Astrocyte (in vitro differentiated cells and primary cell): ENCODE measurements at regions not wholly inside any gene's neighbourhood (a gene's known extent, or its start where the extent isn't known, plus 50 kb on each side); places are given as distances from the start of the nearest gene placed in this dataset.

ENCODE experiments used
- DNase-seq: peaks from one replicate; pipeline ENCODE4 v3.0.0-alpha.2; 2010; ENCODE audit warnings: low read depth
- FAIRE-seq: peaks from 2 replicates; lab custom pipeline; 2011; peaks lifted over from hg19 to GRCh38; lab: Jason Lieb, UNC
- H2AFZ ChIP-seq: 2 replicates; pipeline ENCODE4 v1.6.0; 2012; ENCODE audit warnings: low read depth, low read length, inconsistent platforms
- H3K27ac ChIP-seq: 2 replicates; pipeline ENCODE4 v1.5.1; 2011; ENCODE audit warnings: low read depth, low read length, inconsistent platforms
- H3K27me3 ChIP-seq: 2 replicates; pipeline ENCODE4 v1.6.0; 2011; ENCODE audit warnings: low read length, inconsistent platforms; ENCODE audit not compliant: insufficient read depth
- H3K36me3 ChIP-seq: 2 replicates; pipeline ENCODE4 v1.5.1; 2011; ENCODE audit warnings: low read length, inconsistent platforms; ENCODE audit not compliant: insufficient read depth
- H3K4me1 ChIP-seq: 2 replicates; pipeline ENCODE4 v1.5.1; 2011; ENCODE audit warnings: low read length, inconsistent platforms; ENCODE audit not compliant: insufficient read depth
- H3K4me2 ChIP-seq: 2 replicates; pipeline ENCODE4 v1.6.0; 2012; ENCODE audit warnings: low read length, inconsistent platforms
- H3K4me3 ChIP-seq: 2 replicates; pipeline ENCODE4 v1.5.1; 2011; ENCODE audit warnings: low read depth, mild to moderate bottlenecking, low read length, inconsistent platforms; ENCODE audit not compliant: insufficient read depth
- H3K79me2 ChIP-seq: 2 replicates; pipeline ENCODE4 v1.6.0; 2012; ENCODE audit warnings: mild to moderate bottlenecking, low read length, inconsistent platforms; ENCODE audit not compliant: insufficient read depth
- H3K9ac ChIP-seq: 2 replicates; pipeline ENCODE4 v1.6.0; 2012; ENCODE audit warnings: mild to moderate bottlenecking, low read length, inconsistent platforms
- H3K9me3 ChIP-seq: 2 replicates; pipeline ENCODE4 v1.5.1; 2012; ENCODE audit warnings: low read depth, mild to moderate bottlenecking, low read length, inconsistent platforms; ENCODE audit not compliant: insufficient read depth
- H4K20me1 ChIP-seq: 2 replicates; pipeline ENCODE4 v1.6.0; 2012; ENCODE audit warnings: low read length, inconsistent platforms; ENCODE audit not compliant: insufficient read depth
- H3K27ac Mint-ChIP-seq: one replicate; pipeline ENCODE4 v1.8.0; 2021; ENCODE audit warnings: mild to moderate bottlenecking, mixed read lengths; ENCODE audit not compliant: unreplicated experiment
- H3K27me3 Mint-ChIP-seq: one replicate; pipeline ENCODE4 v1.8.0; 2021; ENCODE audit warnings: low read depth, mixed read lengths; ENCODE audit not compliant: unreplicated experiment
- H3K36me3 Mint-ChIP-seq: one replicate; pipeline ENCODE4 v1.8.0; 2021; ENCODE audit warnings: low read depth, mixed read lengths; ENCODE audit not compliant: unreplicated experiment
- H3K4me1 Mint-ChIP-seq: one replicate; pipeline ENCODE4 v1.8.0; 2021; ENCODE audit warnings: low read depth, mixed read lengths; ENCODE audit not compliant: unreplicated experiment
- H3K4me3 Mint-ChIP-seq: one replicate; pipeline ENCODE4 v1.8.0; 2021; ENCODE audit warnings: mild to moderate bottlenecking, moderate library complexity, mixed read lengths; ENCODE audit not compliant: unreplicated experiment
- H3K9me3 Mint-ChIP-seq: one replicate; pipeline ENCODE4 v1.8.0; 2021; ENCODE audit warnings: mild to moderate bottlenecking, mixed read lengths; ENCODE audit not compliant: unreplicated experiment
- CTCF ChIP-seq: IDR thresholded peaks from 2 replicates; pipeline ENCODE4 v1.5.1; 2011; ENCODE audit warnings: low read depth, mild to moderate bottlenecking, inconsistent platforms, low read length, moderate library complexity; ENCODE audit not compliant: insufficient read depth
- EZH2 ChIP-seq: IDR thresholded peaks from 2 replicates; pipeline ENCODE4 v1.6.1; 2012; ENCODE audit warnings: mild to moderate bottlenecking, low read length, inconsistent platforms; ENCODE audit not compliant: insufficient read depth

- H3K27me3 Mint-ChIP-seq: no peaks in the 10 kb centered on the region
- H3K36me3 Mint-ChIP-seq: no peaks in the 10 kb centered on the region
- TF ChIP-seq CTCF: no peak
- no peak for TF ChIP-seq EZH2
These were observed 716.1 kb upstream of the LMO3 start for GRCh38 chr12:17322090-17322489.

GRCh38 chr12:17304503-17305347, 698.8 kb upstream of the LMO3 start:
- Mint-ChIP-seq H3K9me3 (peaks cover 11% of the 10 kb centered on the region), H3K4me3 (no peak overlapping the region), H3K4me1 (no peaks in the 10 kb centered on the region), H3K27me3 (no peaks in the 10 kb centered on the region), H3K27ac (no peak overlapping the region), H3K36me3 (no peaks in the 10 kb centered on the region)
- no peak for TF ChIP-seq CTCF
- no peak for TF ChIP-seq EZH2
- no peak for FAIRE-seq
- Histone ChIP-seq H3K79me2 (no peaks in the 10 kb centered on the region), H3K27ac (no peak overlapping the region), H3K4me1 (no peaks in the 10 kb centered on the region), H3K36me3 (no peaks in the 10 kb centered on the region), H4K20me1 (no peaks in the 10 kb centered on the region), H3K4me3 (no peak overlapping the region), H3K27me3 (no peaks in the 10 kb centered on the region), H3K9me3 (peaks cover 2% of the 10 kb centered on the region), H3K9ac (no peak overlapping the region), H3K4me2 (no peak overlapping the region), H2AFZ (no peak overlapping the region)
- peak; percentile 50 for DNase-seq

More at GRCh38 chr12:17322090-17322489, 716.1 kb upstream of the LMO3 start:
- Mint-ChIP-seq H3K9me3 (peaks cover 7% of the 10 kb centered on the region), H3K27ac (no peak overlapping the region), H3K4me3 (no peak overlapping the region), H3K4me1 (peaks cover 12% of the 10 kb centered on the region)
- no peaks in the 10 kb centered on the region for H3K27me3 ChIP-seq
- no peaks in the 10 kb centered on the region for H4K20me1 ChIP-seq
- peaks cover 3% of the 10 kb centered on the region for H3K9me3 ChIP-seq
- H3K79me2 ChIP-seq: no peaks in the 10 kb centered on the region
- no peak overlapping the region for H3K27ac ChIP-seq
- H3K4me2 ChIP-seq: no peak overlapping the region
- H2AFZ ChIP-seq: no peak overlapping the region
- no peak overlapping the region for H3K4me3 ChIP-seq
- DNase-seq (no peak), FAIRE-seq (no peak)
- H3K36me3 ChIP-seq: no peaks in the 10 kb centered on the region
- no peaks in the 10 kb centered on the region for H3K4me1 ChIP-seq
- no peak overlapping the region for H3K9ac ChIP-seq

- H3K4me3 Mint-ChIP-seq: no peak overlapping the region
- H3K9me3 Mint-ChIP-seq: peaks cover 17% of the 10 kb centered on the region
- Histone ChIP-seq H3K4me1 (no peaks in the 10 kb centered on the region), H4K20me1 (no peaks in the 10 kb centered on the region), H3K4me2 (no peak overlapping the region), H2AFZ (no peak overlapping the region), H3K9ac (no peak overlapping the region), H3K27ac (no peak overlapping the region), H3K36me3 (no peaks in the 10 kb centered on the region), H3K79me2 (no peaks in the 10 kb centered on the region), H3K4me3 (no peak overlapping the region), H3K9me3 (peaks cover 2% of the 10 kb centered on the region), H3K27me3 (no peaks in the 10 kb centered on the region)
- FAIRE-seq (no peak), DNase-seq (no peak)
- TF ChIP-seq CTCF (no peak), EZH2 (no peak)
- no peak overlapping the region for H3K27ac Mint-ChIP-seq
- H3K4me1 Mint-ChIP-seq: no peaks in the 10 kb centered on the region
- H3K27me3 Mint-ChIP-seq: no peaks in the 10 kb centered on the region
- no peaks in the 10 kb centered on the region for H3K36me3 Mint-ChIP-seq
These were observed 696.0 kb upstream of the LMO3 start for GRCh38 chr12:17302001-17302400.
